GM18502 (cell line): ENCODE measurements at regions not wholly inside any gene's neighbourhood (a gene's known extent, or its start where the extent isn't known, plus 50 kb on each side); places are given as distances from the start of the nearest gene placed in this dataset.

Experiments used
- ATAC-seq: cut with Tn5 transposase; IDR thresholded peaks from one replicate; pipeline ENCODE4 v1.9.1; 2021; ENCODE audit warnings: mild to moderate bottlenecking; ENCODE audit not compliant: unreplicated experiment, poor library complexity

DNA sequence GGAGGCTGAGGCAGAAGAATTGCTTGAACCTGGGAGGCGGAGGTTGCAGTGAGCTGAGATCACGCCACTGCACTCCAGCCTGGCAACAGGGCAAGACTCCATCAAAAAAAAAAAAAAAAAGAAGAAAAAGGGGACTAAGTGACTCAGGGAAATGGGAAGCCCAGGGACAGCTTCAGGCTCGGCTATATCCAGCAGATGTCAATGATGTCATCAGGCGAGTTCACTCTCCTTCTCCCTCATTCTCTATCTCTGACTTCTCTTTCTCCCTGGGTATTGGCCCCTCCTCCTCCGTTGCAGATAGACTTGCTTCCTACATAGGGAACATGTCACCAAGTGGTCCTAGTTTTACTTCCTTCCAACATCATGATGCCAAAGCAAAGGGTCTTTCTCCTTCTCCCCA, 316.8 kb downstream of the TFAP2C start:
- no peak for ATAC-seq

DNA sequence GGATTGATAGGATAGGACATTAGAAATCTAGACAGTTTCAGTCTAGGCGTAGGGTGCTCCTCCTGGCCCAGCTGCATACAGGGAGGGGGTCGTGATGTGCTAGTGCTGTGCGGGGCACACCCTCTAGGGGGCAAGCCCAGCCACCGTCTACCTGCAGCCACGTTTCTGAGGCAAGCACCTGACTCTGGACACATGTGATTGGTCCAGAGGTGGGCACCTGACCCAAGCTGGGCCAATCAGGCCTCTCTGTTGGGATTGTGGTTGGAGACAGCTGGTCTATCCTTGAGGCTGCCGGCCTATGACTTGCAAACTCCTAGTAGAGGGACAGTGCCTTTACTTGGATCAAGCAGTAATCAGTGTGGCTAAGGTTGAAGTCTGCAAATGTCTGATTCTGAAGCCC, 317.1 kb downstream of the BMP7 start:
- ATAC-seq, result no peak

DNA sequence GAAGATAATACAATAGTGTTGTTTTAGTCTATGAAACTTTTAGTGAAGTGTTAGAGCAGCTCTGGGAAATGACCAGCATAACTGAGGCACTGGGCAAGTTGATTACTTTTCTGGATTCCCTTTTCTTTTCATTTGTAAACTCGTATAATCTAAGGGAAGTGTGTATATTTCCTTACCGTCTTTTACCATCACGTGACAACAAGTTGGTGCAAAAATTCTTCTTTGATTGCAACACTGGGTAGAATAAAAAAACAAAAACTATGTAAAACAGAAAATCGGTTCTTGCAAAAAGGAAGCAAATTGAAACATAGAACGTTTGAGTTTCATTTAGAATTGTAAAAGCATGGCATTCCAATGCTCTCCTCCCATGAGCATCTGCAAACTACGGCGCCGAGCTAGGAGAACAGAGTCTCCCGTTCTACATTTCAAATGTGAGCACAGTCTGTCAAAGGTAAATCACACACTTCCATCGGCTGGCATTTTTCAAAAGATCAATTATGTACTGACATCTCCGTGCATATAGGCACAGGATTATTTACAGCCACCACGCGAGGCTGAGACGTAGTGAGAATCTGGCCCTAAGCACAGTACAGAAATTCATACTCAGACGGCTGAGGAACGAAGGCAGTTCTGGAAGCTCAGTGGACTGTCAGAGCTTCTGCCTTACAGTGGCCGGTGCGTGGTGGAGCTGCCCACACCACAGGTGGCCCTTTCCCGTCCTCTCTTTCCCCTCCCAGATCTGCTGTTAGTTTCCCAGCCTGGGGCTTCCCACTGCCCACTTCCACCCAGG, 314.0 kb downstream of the BMP7 start:
- no peak for ATAC-seq

- ATAC-seq, result no peak
Observed at GRCh38 chr20:56953048-56953586, 313.3 kb downstream of the BMP7 start.

DNA sequence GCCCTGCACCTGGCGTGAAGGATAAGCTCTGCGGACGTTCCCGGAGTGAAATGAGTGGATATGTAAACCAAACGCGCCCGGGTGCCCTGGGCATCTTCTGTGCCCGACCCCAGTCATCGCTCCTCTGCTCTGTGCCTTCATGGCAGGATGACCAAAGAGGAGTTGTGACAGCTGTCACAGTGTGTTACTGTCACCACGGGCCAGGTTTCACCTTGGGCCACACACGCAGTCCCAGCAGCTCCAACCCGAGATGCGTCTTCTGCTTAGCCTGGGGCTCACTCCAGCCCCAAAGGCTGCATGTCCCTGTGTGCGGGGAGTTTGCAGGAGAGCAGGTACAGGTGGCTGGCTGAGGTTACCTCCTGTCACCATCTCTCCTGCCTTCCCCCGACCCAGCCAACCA, 311.6 kb downstream of the BMP7 start:
- no peak for ATAC-seq

DNA sequence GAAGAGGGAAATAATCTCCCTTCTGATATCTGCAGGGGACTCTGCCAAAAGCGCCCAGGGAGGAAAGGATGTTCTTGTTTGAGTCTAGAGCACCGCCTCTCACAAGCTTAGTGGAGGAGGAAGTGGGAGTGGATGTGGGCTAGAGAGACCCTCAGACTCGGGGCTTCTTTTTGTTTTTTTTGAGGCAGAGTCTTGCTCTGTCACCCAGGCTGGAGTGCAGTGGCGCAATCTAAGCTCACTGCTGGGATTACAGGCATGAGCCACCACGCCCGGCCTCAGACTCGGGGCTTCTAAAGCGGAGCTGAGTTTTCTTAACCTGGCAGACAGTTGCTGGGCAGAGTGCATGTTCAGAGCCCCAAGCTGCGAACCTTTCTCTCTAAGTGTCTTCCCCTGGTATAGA, 310.8 kb downstream of the BMP7 start:
- ATAC-seq, result no peak

DNA sequence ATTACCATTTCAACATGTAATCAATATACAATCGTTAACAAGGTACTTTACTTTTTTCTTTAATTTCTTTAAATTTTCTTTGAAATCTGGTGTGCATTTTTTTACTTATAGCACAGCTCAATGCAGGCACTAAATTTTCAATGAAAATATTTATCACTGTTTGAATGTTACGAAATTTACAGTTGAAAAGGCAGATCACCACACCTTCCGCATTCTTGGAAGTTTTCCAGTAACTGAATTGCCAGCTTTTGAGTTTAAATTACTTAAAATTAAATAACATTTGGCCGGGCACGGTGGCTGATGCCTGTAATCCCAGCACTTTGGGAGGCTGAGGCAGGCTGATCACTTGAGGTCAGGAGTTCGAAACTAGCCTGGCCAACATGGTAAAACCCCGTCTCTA, 309.9 kb downstream of the BMP7 start:
- no peak for ATAC-seq

- no peak for ATAC-seq
Observed at GRCh38 chr20:56957737-56958553, 308.5 kb downstream of the BMP7 start.

DNA sequence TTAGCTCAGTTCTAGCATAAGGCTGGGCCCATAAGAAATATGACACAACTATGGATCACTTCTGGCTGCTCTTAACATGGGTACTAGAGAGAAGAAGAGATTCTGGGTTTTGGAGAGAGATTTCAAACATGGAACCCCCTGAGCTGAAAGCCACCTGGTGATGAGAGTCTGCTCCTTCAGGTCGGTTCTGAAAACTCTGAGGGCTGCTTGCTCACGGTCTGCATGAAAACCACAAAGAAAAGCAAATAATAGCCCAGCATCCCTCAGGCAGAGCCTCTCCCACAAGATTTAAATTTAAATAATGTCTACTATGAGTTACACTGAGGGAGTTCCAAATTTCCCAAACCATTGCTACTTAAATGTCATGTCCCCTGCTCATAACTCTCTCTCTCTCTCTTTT, 301.5 kb downstream of the BMP7 start:
- ATAC-seq, result no peak

GRCh38 chr20:56967916-56968315, 298.5 kb downstream of the BMP7 start:
- ATAC-seq, result no peak

- no peak for ATAC-seq
Observed at GRCh38 chr20:56968376-56969048, 297.9 kb downstream of the BMP7 start.

- ATAC-seq, result no peak
Observed at GRCh38 chr20:56974499-56975250, 291.8 kb downstream of the BMP7 start.

GRCh38 chr20:56975838-56976237, 290.6 kb downstream of the BMP7 start:
- ATAC-seq, result no peak

DNA sequence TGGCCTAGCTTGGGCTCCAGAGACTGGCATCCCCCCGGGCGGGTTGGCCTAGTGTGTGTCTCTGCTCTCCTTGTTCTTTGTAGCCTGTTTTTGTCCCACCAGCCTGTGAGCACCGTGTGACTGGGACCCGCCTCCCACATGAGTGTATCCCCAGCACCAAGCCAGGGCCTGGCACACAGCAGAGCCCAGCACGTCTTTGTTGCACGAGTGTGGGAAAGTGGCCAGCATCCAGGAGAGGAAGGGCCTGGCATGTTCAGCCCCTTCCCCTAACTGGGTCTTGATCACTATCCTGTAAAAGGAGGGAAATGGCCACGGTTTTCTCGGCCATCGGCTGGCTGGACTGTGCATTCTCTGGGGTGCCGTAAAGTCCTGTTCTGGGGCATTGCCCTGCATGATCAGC, 290.1 kb downstream of the BMP7 start:
- no peak for ATAC-seq

GRCh38 chr20:56978475-56978874, 288.0 kb downstream of the BMP7 start:
- ATAC-seq, result no peak

DNA sequence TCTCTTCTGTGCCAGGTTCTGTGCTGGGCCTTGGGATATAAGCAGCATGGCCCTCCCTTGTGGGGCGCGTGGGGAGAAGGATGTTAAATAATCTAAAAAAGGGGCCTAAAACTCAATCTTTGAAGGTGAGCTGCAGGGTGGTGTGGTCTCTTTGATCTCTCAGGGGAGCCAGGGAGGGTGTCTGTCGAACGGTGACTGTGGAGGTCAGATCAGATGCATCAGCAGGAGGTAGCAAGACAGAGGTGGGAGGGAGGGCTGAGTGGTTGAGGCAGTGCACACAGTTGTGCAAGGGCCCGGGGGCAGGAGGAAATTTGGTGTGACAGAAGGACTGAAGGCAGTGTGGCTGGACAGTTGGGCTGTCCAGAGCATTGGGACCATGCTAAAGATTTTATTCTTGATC, 287.3 kb downstream of the BMP7 start:
- no peak for ATAC-seq

DNA sequence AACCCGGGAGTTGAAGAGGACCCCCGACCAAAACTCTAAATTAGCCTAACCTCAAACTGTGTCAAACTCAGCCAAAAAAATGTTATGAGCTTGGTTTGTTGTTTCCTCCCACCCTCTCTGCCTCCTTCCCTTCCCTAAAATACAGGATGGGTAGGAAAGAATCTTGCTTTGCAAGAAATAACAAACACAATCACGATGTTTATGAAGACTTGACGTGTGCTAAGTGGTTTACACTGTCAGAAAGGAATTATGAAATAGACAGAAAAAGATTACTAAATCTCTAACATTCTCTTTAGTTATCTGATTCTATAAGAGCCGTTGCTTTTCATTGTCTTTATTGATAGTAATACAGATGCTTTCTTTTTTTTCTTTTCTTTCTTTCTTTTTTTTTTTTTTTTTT, 285.1 kb downstream of the BMP7 start:
- ATAC-seq, result no peak

DNA sequence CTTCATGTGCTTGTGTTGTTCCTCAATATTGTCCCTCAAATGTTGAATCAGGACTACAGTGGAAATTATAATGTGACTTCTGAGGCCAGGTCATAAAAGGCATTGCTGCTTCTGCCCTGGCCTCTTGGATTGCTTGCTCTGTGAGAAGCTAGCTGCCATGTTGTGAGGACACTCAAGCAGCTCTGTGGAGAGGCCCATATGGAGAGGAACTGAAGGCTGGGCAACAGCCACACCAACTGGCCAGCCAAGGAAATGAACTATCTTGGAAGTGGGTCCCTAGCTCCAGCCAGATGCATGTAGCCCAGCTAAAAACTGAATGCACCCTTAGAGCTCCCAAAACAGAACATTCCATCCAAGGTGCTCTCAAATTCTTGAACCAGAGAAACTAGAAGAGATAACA, 282.6 kb downstream of the BMP7 start:
- ATAC-seq, result no peak

GRCh38 chr20:56985066-56985685, 281.3 kb downstream of the BMP7 start:
- no peak for ATAC-seq

GRCh38 chr20:56986476-56986875, 280.0 kb downstream of the BMP7 start:
- ATAC-seq, result no peak
